GM21390 (cell line): ENCODE measurements at regions not wholly inside any gene's neighbourhood (a gene's known extent, or its start where the extent isn't known, plus 50 kb on each side); places are given as distances from the start of the nearest gene placed in this dataset.
"Not testable (repeated sequence)": the region's sequence is repeated elsewhere in the genome, so short reads cannot be mapped to it uniquely, and the experiment has no call there.

Experiments
- ATAC-seq: cut with Tn5 transposase; IDR thresholded peaks from one replicate; pipeline ENCODE4 v1.9.1; 2021; ENCODE audit not compliant: unreplicated experiment

GRCh38 chrX:22526339-22526738 lies 253.6 kb downstream of the CBLL2 start:
- ATAC-seq, result peak; percentile 98

DNA sequence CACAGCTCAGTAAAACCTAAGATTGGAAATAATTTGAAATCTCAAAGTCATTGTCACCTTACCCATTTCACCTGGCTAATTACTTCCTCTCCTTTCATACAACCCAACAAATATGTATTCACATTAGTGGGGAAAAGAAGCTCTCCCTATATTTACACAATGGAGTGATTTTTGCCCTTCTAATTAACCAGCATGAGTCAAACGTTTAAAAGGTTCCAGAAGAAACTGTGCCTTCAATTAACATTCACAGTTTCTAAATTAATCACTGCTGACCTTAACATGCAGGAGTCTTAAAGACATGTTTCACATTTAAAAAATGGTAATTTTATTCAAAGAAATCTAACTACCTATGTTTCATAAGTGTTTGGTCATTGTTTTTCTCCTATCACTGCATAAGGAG lies 254.6 kb downstream of the CBLL2 start:
- no peak for ATAC-seq

DNA sequence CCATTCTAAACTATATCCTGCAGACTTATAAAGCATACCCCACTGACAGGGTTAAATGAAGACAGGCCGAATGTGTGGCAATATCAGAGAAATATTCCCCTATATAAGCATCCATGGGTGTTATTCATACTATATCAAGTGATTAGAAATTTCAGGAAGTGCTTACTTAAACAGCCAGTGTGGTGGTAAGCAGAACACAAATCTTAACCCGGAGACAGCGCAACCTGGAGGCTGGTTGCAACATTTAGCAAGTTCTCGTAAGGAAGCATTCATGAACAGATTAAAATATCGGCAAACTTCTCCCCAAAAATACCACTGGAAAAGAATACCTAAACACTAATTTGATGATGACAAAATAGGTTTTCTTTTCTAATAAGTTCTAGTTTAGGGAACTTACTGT lies 261.2 kb downstream of the CBLL2 start:
- ATAC-seq, result no peak

GRCh38 chrX:22534643-22535042 lies 261.9 kb downstream of the CBLL2 start:
- no peak for ATAC-seq

DNA sequence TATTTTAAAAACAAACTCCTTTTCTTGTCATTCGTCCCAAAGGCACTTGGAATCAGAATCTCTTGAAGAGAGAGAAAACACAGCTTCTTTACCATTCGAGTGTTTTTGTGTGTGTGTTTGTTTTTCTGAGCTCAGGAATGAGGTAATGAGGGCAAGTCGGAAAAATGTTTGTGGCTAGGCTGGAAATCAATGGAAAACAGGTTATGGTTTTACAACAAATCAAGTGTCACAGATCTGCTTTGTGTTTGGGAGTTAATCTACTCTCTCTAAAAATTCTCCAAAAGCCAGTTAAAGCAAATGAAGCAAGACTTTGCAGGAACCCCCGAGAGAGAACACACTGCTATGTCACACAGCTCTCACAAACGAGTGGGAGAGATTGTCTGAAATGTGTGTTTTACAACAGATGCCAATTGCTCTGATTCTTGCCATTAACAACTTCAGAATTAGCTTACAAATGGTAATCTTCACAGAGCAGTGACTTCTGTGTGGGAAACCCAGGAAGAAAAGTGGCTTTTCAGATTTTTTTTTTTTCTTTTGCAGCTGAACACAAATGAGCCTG lies 264.1 kb downstream of the CBLL2 start:
- ATAC-seq, result no peak

GRCh38 chrX:22538580-22538979 lies 265.9 kb downstream of the CBLL2 start:
- no peak for ATAC-seq

GRCh38 chrX:22541926-22542325 lies 269.2 kb downstream of the CBLL2 start:
- no peak for ATAC-seq

DNA sequence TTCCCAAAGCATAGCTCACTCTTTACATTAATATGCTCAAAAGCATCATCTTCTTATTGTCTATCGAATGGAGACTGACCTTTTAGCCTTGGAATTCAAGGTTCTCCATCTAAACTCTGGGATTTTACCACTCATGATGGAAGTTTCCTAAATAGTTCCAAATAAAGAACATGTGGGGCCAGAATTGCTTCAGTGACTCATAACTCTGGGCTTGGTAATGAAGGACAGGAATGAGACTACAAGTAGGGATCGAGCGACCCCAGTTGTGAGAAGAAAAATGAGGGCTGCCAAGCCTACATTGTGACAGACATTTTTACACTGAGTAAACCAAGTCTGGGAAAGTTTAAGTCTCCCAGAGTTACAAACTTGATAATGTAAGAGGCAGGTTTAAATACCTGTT lies 269.9 kb downstream of the CBLL2 start:
- no peak for ATAC-seq

DNA sequence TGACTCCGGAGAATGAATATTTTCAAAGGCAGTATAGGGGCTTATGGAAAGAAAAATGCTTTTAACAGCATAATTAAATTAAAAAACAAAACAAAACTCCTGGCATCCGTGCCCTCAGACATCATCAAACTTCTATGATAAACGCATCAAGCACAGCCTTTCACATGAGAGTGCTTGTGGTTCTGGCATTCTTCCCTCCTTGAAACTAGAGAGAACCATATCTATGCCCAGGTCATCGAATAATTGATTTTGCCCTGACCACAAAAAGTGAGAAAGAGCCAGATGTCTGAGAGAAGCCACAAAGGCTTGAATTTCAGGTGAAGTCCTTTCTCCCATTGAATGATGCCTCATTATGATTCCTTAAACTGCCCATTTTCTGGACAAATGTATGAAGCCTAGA lies 286.8 kb downstream of the CBLL2 start:
- ATAC-seq, result no peak

GRCh38 chrX:22575161-22575845 lies 302.6 kb downstream of the CBLL2 start:
- no peak for ATAC-seq

DNA sequence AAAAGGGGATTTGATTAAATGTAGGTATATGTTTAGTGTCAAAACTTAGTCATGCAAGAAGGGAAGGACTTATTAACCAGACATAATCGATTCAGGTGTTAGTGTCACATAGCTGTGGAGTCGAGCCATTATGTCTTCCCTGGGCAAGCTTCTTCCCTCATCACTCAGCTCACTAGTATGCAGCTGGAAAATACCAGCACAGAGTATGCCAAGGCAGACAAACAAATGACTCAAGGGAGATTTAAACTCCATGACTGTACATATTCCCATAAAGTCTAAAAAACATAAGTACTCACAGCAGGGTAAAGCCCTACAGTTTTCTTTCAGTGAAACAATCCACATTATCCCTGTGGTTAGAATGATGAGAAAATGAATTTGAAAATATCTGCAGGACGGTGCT lies 304.5 kb downstream of the CBLL2 start:
- no peak for ATAC-seq

DNA sequence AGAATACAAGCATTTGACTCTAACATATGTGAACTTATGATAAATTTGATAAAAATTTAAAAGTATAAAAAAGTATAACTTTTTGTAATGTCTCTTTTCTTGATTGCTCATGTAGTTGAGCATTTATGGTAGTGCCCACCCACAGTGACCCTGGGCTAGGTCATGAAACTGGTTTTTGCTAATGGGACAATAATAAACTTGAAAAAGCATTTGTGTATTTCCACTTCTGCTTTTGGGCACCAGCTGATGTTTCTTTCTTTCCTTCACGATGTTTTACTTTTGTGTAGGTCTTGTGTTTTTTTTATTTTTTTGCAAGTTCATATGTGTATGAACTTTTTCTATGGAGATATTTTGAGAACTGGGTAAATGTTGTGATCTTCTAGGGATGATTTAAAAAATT lies 313.1 kb downstream of the CBLL2 start:
- peak; percentile 80 for ATAC-seq

DNA sequence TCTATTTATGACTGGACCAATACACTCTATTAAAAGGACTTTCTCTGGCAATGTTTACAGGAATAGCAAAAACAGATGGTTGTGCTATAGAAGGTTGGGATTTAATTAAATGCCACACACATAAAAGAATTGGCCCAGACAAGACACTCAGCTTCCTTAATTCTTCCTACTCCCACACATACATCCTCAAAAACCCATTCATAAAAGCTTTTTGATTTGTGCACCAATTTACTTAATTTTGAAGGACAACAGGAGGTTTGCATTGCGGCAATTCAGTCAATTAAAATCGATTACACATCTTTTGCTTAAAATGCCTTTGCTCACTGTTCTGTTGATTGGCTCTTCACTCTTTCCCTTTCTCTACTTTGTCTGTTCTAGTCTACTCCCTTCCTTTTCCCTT lies 317.1 kb downstream of the CBLL2 start:
- ATAC-seq, result no peak

DNA sequence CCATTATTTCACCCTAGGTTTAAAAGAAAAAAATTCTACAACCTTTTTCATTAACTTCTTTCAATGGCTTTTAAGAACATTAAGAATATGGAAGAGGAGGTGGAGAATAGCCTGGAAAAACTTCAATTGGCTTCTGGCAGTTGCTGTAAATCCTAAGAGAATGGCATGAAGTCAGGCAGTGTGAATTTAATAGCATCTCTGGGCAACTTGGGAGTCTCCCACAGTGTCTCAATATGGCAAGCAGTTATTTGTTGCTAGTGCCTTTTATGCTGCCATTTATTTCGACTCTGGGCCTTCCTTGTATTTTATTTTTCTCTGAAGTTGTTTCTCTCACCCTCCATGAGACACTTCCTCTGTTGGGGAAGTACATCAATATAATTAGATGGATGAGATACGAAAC lies 322.1 kb downstream of the CBLL2 start:
- ATAC-seq, result no peak

DNA sequence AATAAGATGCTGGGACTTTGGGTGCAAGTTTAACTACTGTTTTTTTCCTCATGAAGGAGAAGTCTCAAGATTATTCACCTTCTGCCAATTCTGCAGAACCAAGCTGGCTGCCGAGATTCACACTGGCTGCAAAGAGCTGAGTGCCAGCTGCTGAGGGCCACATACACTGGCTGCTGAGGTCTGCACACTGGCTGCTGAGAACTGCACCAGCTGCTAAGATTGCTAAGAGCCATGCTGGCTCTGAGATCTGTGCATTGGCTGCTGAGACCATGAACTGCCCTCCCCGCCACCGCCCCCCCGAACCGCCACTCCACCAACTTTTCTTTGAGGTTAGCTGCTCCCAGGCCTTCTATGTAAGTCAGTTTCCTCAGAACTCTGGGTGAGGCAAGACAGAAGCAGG lies 330.3 kb downstream of the CBLL2 start:
- ATAC-seq, result no peak

DNA sequence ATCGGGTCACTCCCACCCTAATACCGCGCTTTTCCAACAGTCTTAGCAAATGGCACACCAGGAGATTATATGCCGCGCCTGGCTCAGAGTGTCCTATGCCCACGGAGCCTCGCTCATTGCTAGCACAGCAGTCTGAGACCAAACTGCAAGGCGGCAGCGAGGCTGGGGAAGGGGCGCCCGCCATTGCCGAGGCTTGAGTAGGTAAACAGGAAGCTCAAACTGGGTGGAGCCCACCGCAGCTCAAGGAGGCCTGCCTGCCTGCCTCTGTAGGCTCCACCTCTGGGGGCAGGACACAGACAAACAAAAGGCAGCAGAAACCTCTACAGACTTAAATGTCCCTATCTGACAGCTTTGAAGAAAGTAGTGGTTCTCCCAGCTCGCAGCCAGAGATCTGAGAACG lies 336.7 kb downstream of the CBLL2 start:
- not testable (repeated sequence) for ATAC-seq

GRCh38 chrX:22616867-22617266 lies 344.2 kb downstream of the CBLL2 start:
- no peak for ATAC-seq

DNA sequence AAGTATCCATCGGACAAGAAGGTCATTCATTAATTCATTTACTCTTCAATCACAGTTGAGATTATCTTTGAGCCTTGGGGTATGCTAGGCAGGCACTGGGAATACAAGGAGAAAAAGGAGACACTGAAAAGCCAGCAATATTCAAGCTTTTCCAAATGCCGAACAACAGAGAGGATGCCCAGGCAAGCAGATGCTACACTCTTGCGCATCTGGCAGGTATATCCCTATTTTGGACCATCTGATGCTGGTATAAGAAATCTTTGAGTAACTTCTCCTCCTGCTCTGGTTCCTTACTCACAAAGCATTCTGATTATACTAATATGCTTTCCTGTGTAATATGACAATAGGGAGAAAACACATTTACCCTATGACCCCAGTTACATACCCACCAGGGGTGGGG lies 354.9 kb downstream of the CBLL2 start:
- no peak for ATAC-seq

GRCh38 chrX:22628275-22628674 lies 355.6 kb downstream of the CBLL2 start:
- no peak for ATAC-seq

DNA sequence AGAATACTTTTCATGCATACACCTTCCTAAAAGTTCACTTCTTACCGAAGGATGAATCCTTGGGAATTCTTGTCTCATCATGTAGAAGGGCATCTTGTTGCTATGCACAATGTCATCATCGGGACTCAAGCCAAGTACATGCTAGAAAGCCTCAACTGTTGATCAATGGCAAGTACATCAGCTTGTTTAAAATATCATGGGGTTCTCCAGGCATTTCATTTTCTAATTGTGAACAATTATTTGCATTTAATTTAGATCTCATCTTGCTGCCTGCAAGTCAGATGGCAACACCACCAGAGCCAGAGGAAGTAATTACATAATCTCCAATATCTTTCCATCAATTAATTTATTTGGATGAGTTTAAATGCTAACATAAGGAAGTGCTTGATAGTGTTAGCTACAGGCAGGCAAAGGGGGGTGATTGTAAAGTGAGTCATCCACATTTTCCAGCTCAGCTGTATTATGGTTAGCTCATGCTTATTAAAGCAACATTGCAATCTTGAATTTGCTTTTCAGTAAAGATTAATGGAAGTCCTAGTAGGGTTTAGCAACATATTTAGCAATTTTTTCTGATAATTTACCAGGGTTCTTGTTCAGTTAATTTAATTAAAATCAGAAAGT lies 356.5 kb downstream of the CBLL2 start:
- no peak for ATAC-seq

DNA sequence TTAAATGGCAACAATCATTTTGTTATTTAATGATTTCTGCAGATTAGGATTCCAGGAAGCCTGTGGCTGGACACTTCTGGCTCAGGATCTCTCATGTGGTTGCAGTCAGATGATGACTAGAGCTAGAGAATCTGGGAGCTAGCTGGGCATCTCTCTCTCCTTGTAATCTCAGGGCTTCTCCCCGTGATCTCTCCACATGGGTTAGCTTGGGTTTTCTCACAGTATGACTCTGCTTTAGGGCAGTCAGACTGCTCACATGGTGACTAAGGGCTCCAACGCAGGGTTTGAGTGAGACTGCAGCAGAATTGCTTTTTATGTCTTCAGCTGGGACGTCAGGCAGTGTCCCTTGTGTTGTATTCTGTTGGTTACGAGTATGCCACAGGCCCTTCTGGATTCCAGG lies 361.4 kb downstream of the CBLL2 start:
- ATAC-seq, result no peak

GRCh38 chrX:22634751-22635150 lies 362.0 kb downstream of the CBLL2 start:
- ATAC-seq, result no peak

DNA sequence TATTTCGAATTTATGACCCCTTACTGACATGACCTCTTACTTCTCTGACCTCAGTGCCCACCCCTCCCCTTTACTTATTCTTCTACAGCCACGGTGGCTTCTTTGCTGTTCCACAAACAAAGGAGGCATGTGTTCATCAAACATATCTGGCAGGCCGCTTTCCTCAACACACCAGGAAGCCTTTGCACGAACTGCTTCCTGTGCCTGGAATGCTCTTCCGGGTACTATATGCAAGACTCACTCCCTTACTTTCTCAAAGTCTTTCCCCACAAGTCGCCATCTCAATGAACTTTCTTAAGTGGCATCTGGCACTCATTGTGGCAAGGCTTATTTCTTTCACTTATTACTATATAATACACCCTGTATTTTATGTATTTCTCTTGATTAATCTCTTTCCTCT lies 351.5 kb upstream of the DDX53 start:
- ATAC-seq, result no peak
